ENCODE measurements at regions not wholly inside any gene's neighbourhood (a gene's known extent, or its start where the extent isn't known, plus 50 kb on each side); places are given as distances from the start of the nearest gene placed in this dataset.

GRCh38 chr20:7702141-7702540 is 238.1 kb downstream of the HAO1 start:
- no peak for TF ChIP-seq CTCF (optimal IDR thresholded peaks at IDR 0.05 in 1 of 3, IDR thresholded peaks at IDR 0.05 in 1 of 3, conservative IDR thresholded peaks at IDR 0.05 in 1 of 3; ENCODE audit: extremely low read depth in 1 of 3, insufficient read depth in 2 of 3, low read length in 3 of 3)
- TF ChIP-seq EZH2 (IDR thresholded peaks at IDR 0.05; ENCODE audit: low read length), result no peak
- Histone ChIP-seq H3K4me2 (ENCODE audit: control insufficient read depth, extremely low read depth, insufficient read depth, low read depth, low read length) (no peak overlapping the region), H4K20me1 (ENCODE audit: control insufficient read depth, extremely low read depth, insufficient read depth, low read length) (no peaks in the 10 kb centered on the region), H3K27ac (ENCODE audit: control insufficient read depth, insufficient read depth, low read length) (no peak overlapping the region), H3K4me1 (ENCODE audit: control insufficient read depth, extremely low read depth, insufficient read depth, low read length) (no peaks in the 10 kb centered on the region), H3K79me2 (ENCODE audit: control insufficient read depth, insufficient read depth, low read length) (no peaks in the 10 kb centered on the region), H3K36me3 (ENCODE audit: control insufficient read depth in 2 of 2, extremely low read depth in 1 of 2, insufficient read depth in 2 of 2, low read length in 2 of 2) (no peaks in the 10 kb centered on the region), H3K9ac (ENCODE audit: control insufficient read depth, extremely low read depth, insufficient read depth, low read length) (no peak overlapping the region), H3K27me3 (ENCODE audit: control insufficient read depth, extremely low read depth, insufficient read depth, low read length) (no peaks in the 10 kb centered on the region), H2AFZ (ENCODE audit: control insufficient read depth, low read length) (no peak overlapping the region), H3K4me3 (ENCODE audit: control insufficient read depth in 2 of 3, extremely low read depth in 1 of 3, insufficient read depth in 2 of 3, low read depth in 1 of 3, low read length in 3 of 3) (no peak overlapping the region), H3K9me3 (ENCODE audit: control insufficient read depth, low read depth, low read length) (no peaks in the 10 kb centered on the region), H3K9me1 (ENCODE audit: control insufficient read depth, extremely low read depth, insufficient read depth, low read length) (no peaks in the 10 kb centered on the region)
- dilution Hi-C loops (cut with MboI; ENCODE audit: extremely low pct_ligation_motif_present, low sequenced_read_pairs), result no loop called here
- FAIRE-seq (no peak), DNase-seq (ENCODE audit: low read depth, low spot score) (no peak)

- no peaks in the 10 kb centered on the region for H3K79me2 ChIP-seq (ENCODE audit: control insufficient read depth, insufficient read depth, low read length)
- FAIRE-seq, result no peak
- H3K27me3 ChIP-seq (ENCODE audit: control insufficient read depth, extremely low read depth, insufficient read depth, low read length), result no peaks in the 10 kb centered on the region
- no peak overlapping the region for H3K4me2 ChIP-seq (ENCODE audit: control insufficient read depth, extremely low read depth, insufficient read depth, low read depth, low read length)
- dilution Hi-C loops (cut with MboI; ENCODE audit: extremely low pct_ligation_motif_present, low sequenced_read_pairs), result no loop called here
- H3K27ac ChIP-seq (ENCODE audit: control insufficient read depth, insufficient read depth, low read length), result no peak overlapping the region
- TF ChIP-seq CTCF (optimal IDR thresholded peaks at IDR 0.05 in 1 of 3, IDR thresholded peaks at IDR 0.05 in 1 of 3, conservative IDR thresholded peaks at IDR 0.05 in 1 of 3; ENCODE audit: extremely low read depth in 1 of 3, insufficient read depth in 2 of 3, low read length in 3 of 3) (no peak), EZH2 (IDR thresholded peaks at IDR 0.05; ENCODE audit: low read length) (no peak)
- no peak overlapping the region for H3K4me3 ChIP-seq (ENCODE audit: control insufficient read depth in 2 of 3, extremely low read depth in 1 of 3, insufficient read depth in 2 of 3, low read depth in 1 of 3, low read length in 3 of 3)
- no peaks in the 10 kb centered on the region for H3K4me1 ChIP-seq (ENCODE audit: control insufficient read depth, extremely low read depth, insufficient read depth, low read length)
- H2AFZ ChIP-seq (ENCODE audit: control insufficient read depth, low read length), result no peak overlapping the region
- no peak overlapping the region for H3K9ac ChIP-seq (ENCODE audit: control insufficient read depth, extremely low read depth, insufficient read depth, low read length)
- DNase-seq (ENCODE audit: low read depth, low spot score), result no peak
- H3K9me3 ChIP-seq (ENCODE audit: control insufficient read depth, low read depth, low read length), result no peaks in the 10 kb centered on the region
- no peaks in the 10 kb centered on the region for H3K36me3 ChIP-seq (ENCODE audit: control insufficient read depth in 2 of 2, extremely low read depth in 1 of 2, insufficient read depth in 2 of 2, low read length in 2 of 2)
- no peaks in the 10 kb centered on the region for H4K20me1 ChIP-seq (ENCODE audit: control insufficient read depth, extremely low read depth, insufficient read depth, low read length)
- no peaks in the 10 kb centered on the region for H3K9me1 ChIP-seq (ENCODE audit: control insufficient read depth, extremely low read depth, insufficient read depth, low read length)
Observed at GRCh38 chr20:7703551-7703961, 236.7 kb downstream of the HAO1 start.

Measured in keratinocyte (primary cell).